Common myeloid progenitor, CD34-positive (primary cell): ENCODE measurements at regions not wholly inside any gene's neighbourhood (a gene's known extent, or its start where the extent isn't known, plus 50 kb on each side); places are given as distances from the start of the nearest gene placed in this dataset.
"Not testable (repeated sequence)": the region's sequence is repeated elsewhere in the genome, so short reads cannot be mapped to it uniquely, and the experiment has no call there.

ENCODE experiments used
- CTCF ChIA-PET: fragments of 350-600 bp; sonication (Branson Sonifier 250); formaldehyde crosslinking; loops from one replicate; lab custom pipeline; 2021; ENCODE audit warnings: antibody characterized with exemption; lab: Charles Lee
- POLR2A ChIA-PET: fragments of 350-600 bp; sonication (Branson Sonifier 250); formaldehyde crosslinking; loops from one replicate; lab custom pipeline; 2021; ENCODE audit warnings: antibody characterized with exemption; lab: Charles Lee
- DNase-seq, 3 donors: peaks; one replicate each; pipeline versions ENCODE4 v3.0.0 to v3.0.0-alpha.2; 2013
- H3K27ac ChIP-seq, 2 experiments: 1 replicate in 1 of 2; 2 replicates in 1 of 2; pipeline ENCODE4 v1.7.0; 2013; ENCODE audit warnings: inconsistent platforms in 2 of 2, low read length in 2 of 2, mild to moderate bottlenecking in 2 of 2, low read depth in 1 of 2, moderate library complexity in 1 of 2; ENCODE audit not compliant: severe bottlenecking in 2 of 2, insufficient read depth in 1 of 2, poor library complexity in 1 of 2
- H3K27me3 ChIP-seq, 5 experiments: replicated peaks in 2 of 5; 1 replicate in 3 of 5; 2 replicates in 2 of 5; pipeline versions ENCODE4 v1.6.1 to v1.7.0; 2013; ENCODE audit warnings: low read length in 4 of 5, mild to moderate bottlenecking in 2 of 5, moderate library complexity in 2 of 5, inconsistent platforms in 1 of 5; ENCODE audit not compliant: insufficient read depth in 5 of 5, control insufficient read depth in 4 of 5
- H3K36me3 ChIP-seq, 4 experiments: 1 replicate in 2 of 4; 2 replicates in 2 of 4; pipeline versions ENCODE4 v1.6.1 to v1.7.0; 2013; ENCODE audit warnings: low read length in 3 of 4, control low read depth in 1 of 4, mild to moderate bottlenecking in 1 of 4; ENCODE audit not compliant: control insufficient read depth in 4 of 4, insufficient read depth in 4 of 4
- H3K4me1 ChIP-seq, 4 experiments: 1 replicate in 3 of 4; 2 replicates in 1 of 4; pipeline versions ENCODE4 v1.6.1 to v1.7.1; 2013; ENCODE audit warnings: low read length in 3 of 4, mild to moderate bottlenecking in 3 of 4, control low read depth in 1 of 4, inconsistent platforms in 1 of 4, moderate library complexity in 1 of 4; ENCODE audit not compliant: control insufficient read depth in 4 of 4, insufficient read depth in 4 of 4; ENCODE audit errors: control extremely low read depth in 1 of 4
- H3K4me3 ChIP-seq, 7 experiments: 1 replicate in 4 of 7; 2 replicates in 3 of 7; pipeline versions ENCODE4 v1.5.1 to v1.7.0; 2013; ENCODE audit warnings: mild to moderate bottlenecking in 7 of 7, low read length in 6 of 7, moderate library complexity in 6 of 7, inconsistent platforms in 2 of 7, low read depth in 2 of 7, control low read depth in 1 of 7; ENCODE audit not compliant: insufficient read depth in 4 of 7, control insufficient read depth in 1 of 7; ENCODE audit errors: extremely low read depth in 1 of 7
- H3K9me3 ChIP-seq, 5 experiments: 1 replicate in 4 of 5; 2 replicates in 1 of 5; pipeline versions ENCODE4 v1.6.1 to v1.7.1; 2013; ENCODE audit warnings: low read length in 4 of 5, mild to moderate bottlenecking in 2 of 5, inconsistent platforms in 1 of 5, low read depth in 1 of 5, moderate library complexity in 1 of 5; ENCODE audit not compliant: control insufficient read depth in 4 of 5, insufficient read depth in 2 of 5; ENCODE audit errors: control extremely low read depth in 1 of 5
- WGBS: methylation state at CpG from one replicate; pipeline ENCODE4 v1.1.5; 2013; ENCODE audit not compliant: insufficient coverage; 5-methylcytosine and 5-hydroxymethylcytosine counted together

DNA sequence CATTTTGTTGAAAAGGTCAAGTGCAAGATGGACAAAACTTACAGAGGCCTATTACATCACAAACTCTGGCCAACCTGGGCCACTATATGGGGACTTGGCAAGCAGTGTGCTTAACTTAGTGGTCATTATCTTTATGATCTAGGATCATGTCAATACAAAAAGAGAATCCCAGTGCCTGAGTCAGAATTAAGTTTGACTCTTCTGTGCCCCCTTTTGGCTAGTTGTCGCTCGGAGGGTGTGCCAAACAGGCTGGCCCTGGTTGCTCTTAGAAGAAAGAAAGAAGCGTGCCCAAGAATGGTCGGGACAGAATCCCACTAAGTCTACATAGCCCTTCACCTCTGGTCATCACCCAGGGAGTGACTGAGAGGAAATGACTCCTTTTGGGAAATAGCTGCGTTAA is 100.1 kb downstream of the EIF4E start:
- ChIA-PET POLR2A (no interaction called here), CTCF (interaction anchor here (1.4 kb wide), 1 partner anchor 21 kb away, joined by 3 read pairs; no protein-coding TSS in a partner anchor)
- Histone ChIP-seq H3K36me3 (no peaks in the 10 kb centered on the region), H3K27me3 (peaks cover 0 to 2% (median 0%) of the 10 kb centered on the region in 5 experiments), H3K9me3 (no peaks in the 10 kb centered on the region), H3K27ac (no peak overlapping the region), H3K4me1 (no peaks in the 10 kb centered on the region), H3K4me3 (no peak overlapping the region)
- DNase-seq = peak; percentile 4 to 24 (median 21)
- 58% methylated on average over 4 of the region's 5 CpGs for WGBS

DNA sequence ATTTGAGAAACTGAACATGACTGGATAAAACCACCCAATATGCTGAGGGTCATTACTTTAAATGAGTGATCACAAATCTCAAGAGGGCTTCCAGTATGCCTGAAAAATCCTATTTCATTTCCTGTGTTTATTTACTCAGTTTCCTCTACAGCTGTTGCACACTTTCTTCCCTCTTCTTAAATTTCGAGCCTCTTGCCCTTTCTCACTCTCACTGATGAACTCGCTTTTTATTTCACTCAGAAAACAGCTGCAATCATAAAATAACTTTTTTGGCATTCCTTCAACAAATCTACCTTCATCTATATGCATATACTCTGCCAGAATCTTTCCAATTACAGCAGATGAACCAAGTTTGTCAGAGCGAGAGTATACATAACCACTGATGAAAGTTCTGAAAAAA is 101.3 kb downstream of the EIF4E start:
- no peak overlapping the region for H3K4me3 ChIP-seq
- no peaks in the 10 kb centered on the region for H3K36me3 ChIP-seq
- no peaks in the 10 kb centered on the region for H3K4me1 ChIP-seq
- ChIA-PET POLR2A (no interaction called here), CTCF (interaction anchor here (1.4 kb wide), 1 partner anchor 20 kb away, joined by 3 read pairs; no protein-coding TSS in a partner anchor)
- no peaks in the 10 kb centered on the region for H3K9me3 ChIP-seq
- H3K27me3 ChIP-seq = peaks cover 0 to 2% (median 0%) of the 10 kb centered on the region in 5 experiments
- DNase-seq = no peak
- no peak overlapping the region for H3K27ac ChIP-seq
- WGBS = 89% methylated on average over 2 of the region's 3 CpGs

DNA sequence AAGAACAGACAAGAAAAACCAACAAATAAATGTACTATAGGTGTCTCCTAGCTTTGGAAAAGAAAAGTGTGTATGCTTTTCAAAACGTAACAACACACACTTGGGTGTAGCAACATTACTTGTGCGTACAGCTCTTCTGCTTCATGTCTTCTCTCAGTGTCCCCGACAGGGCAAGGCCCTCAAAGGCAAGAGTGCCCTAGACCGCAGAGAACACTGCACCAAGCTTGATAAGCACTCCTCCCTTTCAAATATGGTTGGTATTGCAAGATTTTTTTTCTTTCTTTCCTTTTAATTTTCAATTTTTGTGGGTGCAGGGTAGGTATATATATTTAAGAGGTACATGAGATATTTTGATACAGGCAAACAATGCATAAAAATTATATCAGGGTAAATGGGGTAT is 106.8 kb downstream of the EIF4E start:
- Histone ChIP-seq H3K27me3 (no peaks in the 10 kb centered on the region), H3K27ac (no peak overlapping the region), H3K36me3 (no peaks in the 10 kb centered on the region), H3K9me3 (peaks cover 0 to 3% (median 0%) of the 10 kb centered on the region in 5 experiments), H3K4me1 (no peaks in the 10 kb centered on the region), H3K4me3 (no peak overlapping the region)
- CTCF ChIA-PET = no interaction called here
- 90% methylated on average over 2 of the region's 4 CpGs for WGBS
- POLR2A ChIA-PET = no interaction called here
- no peak for DNase-seq

DNA sequence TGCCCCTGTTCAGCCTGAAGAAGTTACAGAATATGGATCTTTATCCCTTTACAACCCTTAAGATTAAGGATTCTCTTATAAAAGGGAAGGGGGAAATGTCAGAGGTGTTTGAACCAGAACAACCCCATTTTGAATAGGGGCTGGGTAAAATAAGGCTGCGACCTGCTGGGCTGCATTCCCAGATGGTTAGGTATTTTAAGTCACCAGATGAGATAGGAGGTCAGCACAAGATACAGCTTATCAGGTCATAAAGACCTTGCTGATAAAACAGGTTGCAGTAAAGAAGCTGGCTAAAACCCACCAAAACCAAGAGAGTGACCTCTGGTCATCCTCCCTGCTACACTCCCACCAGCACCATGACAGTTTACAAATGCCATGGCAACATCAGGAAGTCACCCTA is 110.8 kb downstream of the EIF4E start:
- H3K4me1 ChIP-seq, CTCF ChIA-PET, H3K9me3 ChIP-seq, H3K27ac ChIP-seq, POLR2A ChIA-PET, H3K4me3 ChIP-seq, DNase-seq, H3K36me3 ChIP-seq, H3K27me3 ChIP-seq: not testable (repeated sequence)
- WGBS = no CpG with 5 or more reads among the region's 1 CpG

DNA sequence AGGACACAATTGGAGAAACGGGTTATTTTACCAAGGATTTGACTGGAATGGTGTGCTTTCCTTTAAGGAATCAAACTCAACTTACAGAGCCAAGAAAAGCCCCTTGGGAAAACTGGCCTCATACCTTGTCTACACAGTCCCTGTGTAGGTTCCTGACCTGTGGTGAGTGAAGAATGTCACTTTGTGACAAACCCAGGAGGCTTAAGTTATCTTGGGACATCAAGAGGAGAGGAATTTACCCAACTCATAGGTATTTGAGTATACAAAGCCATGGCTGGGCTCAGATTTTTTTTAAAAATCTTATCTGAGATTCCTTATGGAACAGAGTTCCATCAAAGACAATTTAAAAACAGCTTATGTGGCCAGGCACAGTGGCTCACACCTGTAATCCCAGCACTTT is 112.1 kb downstream of the EIF4E start:
- Histone ChIP-seq H3K9me3 (peaks cover 0 to 8% (median 2%) of the 10 kb centered on the region in 5 experiments), H3K27ac (no peak overlapping the region), H3K4me1 (no peaks in the 10 kb centered on the region), H3K4me3 (no peak overlapping the region), H3K36me3 (no peaks in the 10 kb centered on the region), H3K27me3 (no peaks in the 10 kb centered on the region)
- no peak for DNase-seq
- CTCF ChIA-PET = no interaction called here
- POLR2A ChIA-PET = no interaction called here
- no CpG with 5 or more reads among the region's 1 CpG for WGBS

DNA sequence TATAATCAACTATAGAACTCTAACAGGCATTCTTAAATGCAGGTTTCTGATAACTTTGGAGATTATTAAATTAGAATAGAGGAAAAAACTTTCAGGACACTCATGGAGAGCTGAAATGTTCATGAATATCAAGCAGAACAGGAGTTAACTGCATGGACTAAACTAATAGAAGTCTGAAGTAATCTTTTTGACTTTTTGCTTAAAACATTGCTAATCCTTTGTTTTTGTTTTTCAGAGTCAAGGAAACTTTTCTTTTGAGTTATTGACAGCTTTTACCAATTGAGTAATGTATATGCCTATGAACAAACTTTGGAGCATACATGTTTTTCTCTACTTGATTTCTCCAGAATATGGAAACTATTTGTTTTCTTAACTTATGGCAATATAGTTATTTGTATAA is 112.5 kb downstream of the EIF4E start:
- Histone ChIP-seq H3K27me3 (no peaks in the 10 kb centered on the region), H3K4me3 (no peak overlapping the region), H3K4me1 (no peaks in the 10 kb centered on the region), H3K9me3 (peaks cover 0 to 8% (median 2%) of the 10 kb centered on the region in 5 experiments), H3K27ac (no peak overlapping the region), H3K36me3 (no peaks in the 10 kb centered on the region)
- ChIA-PET CTCF (no interaction called here), POLR2A (no interaction called here)
- no peak for DNase-seq

DNA sequence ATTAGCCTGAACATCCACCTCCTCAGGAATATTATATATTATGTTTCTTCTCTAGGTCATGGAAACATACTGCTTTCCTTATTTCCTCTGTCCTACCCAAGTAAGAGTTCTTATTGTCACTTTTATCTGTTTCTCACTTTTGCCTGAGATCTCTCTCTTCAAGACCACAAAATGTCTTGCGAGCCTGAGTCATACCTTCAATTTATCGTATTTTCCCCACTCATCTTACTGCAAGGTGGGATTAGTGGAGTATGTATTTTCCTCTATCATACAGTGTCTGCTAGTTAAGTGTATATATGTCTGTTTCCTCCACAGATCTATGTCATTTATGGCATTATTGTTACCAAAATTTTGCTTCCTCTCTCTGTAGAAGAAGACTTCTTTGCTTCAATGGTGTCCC is 124.5 kb downstream of the EIF4E start:
- Histone ChIP-seq H3K9me3 (no peaks in the 10 kb centered on the region), H3K4me1 (no peaks in the 10 kb centered on the region), H3K4me3 (no peak overlapping the region), H3K27me3 (no peaks in the 10 kb centered on the region), H3K36me3 (no peaks in the 10 kb centered on the region), H3K27ac (no peak overlapping the region)
- ChIA-PET POLR2A (no interaction called here), CTCF (interaction anchor here (0.7 kb wide), 1 partner anchor 485 kb away, joined by 3 read pairs; no protein-coding TSS in a partner anchor)
- WGBS = no CpG with 5 or more reads among the region's 2 CpGs
- DNase-seq = no peak
